ENCODE measurements at regions not wholly inside any gene's neighbourhood (a gene's known extent, or its start where the extent isn't known, plus 50 kb on each side); places are given as distances from the start of the nearest gene placed in this dataset.

DNA sequence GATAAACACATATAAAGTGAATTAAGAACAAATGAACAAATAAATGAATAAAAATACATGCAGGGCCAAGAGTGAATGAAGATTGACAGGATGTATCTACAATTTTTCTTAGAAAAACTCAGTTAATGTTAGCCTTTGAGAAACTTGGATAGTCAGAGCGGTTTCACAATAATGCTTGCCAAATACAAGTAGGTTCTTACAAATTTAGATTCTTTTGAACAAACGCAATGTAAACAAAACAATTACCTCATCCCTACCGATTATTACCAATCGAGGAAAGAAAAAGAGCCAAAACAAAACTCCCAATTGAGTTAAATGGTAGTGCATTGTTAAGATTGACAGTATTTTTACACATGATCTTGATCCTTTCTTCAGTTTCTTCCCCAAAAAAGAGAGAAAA is 176.9 kb upstream of the DEPDC1 start:
- Histone ChIP-seq H3K9ac (ENCODE audit: low read depth, low read length) (no peak overlapping the region), H3K36me3 (ENCODE audit: control insufficient read depth, insufficient read depth, low read length) (no peaks in the 10 kb centered on the region), H3K27me3 (ENCODE audit: control insufficient read depth, insufficient read depth, low read length) (no peaks in the 10 kb centered on the region), H3K27ac (ENCODE audit: low read depth, low read length) (no peak overlapping the region), H3K9me3 (ENCODE audit: control insufficient read depth, insufficient read depth, low read length) (no peaks in the 10 kb centered on the region), H3K4me3 (ENCODE audit: low read depth, low read length) (no peak overlapping the region), H3K4me1 (ENCODE audit: control insufficient read depth, insufficient read depth, low read length) (0 out of 2 replicates have a peak, but pooled peaks cover 3% of the 10 kb centered on the region)

DNA sequence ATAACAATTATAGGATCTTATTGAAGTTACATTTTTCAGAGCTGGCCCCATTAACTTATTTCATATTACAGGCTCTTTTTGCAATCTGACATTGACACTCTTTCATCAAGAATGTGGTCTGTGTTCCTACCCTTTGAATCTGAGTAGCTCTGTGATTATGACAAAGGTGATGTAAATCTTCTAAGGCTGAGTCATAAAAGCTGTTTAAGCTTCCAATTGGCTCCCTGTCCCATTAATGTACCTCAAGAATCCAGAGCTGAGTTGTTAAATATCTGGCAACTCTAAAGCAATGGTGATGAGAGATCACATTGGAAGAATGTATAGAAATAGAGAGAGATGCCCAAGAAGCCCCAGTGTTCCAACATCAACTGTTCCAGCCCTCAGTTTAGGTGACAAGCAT is 178.5 kb upstream of the DEPDC1 start:
- 0 out of 2 replicates have a peak, but pooled peaks cover 3% of the 10 kb centered on the region for H3K4me1 ChIP-seq (ENCODE audit: control insufficient read depth, insufficient read depth, low read length)
- H3K27ac ChIP-seq (ENCODE audit: low read depth, low read length): no peak overlapping the region
- H3K9ac ChIP-seq (ENCODE audit: low read depth, low read length): no peak overlapping the region
- H3K9me3 ChIP-seq (ENCODE audit: control insufficient read depth, insufficient read depth, low read length): no peaks in the 10 kb centered on the region
- no peak overlapping the region for H3K4me3 ChIP-seq (ENCODE audit: low read depth, low read length)
- H3K36me3 ChIP-seq (ENCODE audit: control insufficient read depth, insufficient read depth, low read length): no peaks in the 10 kb centered on the region
- no peaks in the 10 kb centered on the region for H3K27me3 ChIP-seq (ENCODE audit: control insufficient read depth, insufficient read depth, low read length)

DNA sequence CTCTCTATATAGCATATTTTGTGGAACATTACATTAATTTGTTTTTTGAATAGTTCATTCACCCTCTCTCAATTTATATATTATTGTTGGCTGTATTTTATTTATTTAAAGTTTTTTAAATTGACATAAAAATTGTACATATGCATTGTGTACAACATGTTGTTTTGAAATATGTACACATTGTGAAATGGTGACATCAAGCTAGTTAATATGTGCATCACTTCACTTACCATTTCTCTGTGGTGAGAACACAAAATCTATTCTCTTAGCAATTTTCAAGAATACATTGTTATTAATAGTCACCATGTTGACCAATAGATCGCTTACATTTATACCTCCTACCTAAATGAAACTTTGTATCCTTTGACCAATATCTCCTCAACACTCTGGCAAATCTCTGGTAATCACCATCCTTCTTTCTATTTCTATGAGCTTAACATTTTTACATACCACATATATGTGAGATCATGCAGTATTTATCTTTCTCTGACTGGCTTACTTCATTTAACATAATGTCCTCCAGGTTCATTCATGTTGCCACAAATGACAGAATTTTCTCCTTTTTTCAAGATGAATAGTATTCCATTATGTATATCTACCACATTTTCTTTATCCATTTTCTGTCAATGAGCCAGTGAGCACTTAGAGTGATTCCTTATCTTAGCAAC is 180.9 kb upstream of the DEPDC1 start:
- Histone ChIP-seq H3K4me3 (ENCODE audit: low read depth, low read length) (no peak overlapping the region), H3K36me3 (ENCODE audit: control insufficient read depth, insufficient read depth, low read length) (no peaks in the 10 kb centered on the region), H3K4me1 (ENCODE audit: control insufficient read depth, insufficient read depth, low read length) (0 out of 2 replicates have a peak, but pooled peaks cover 3% of the 10 kb centered on the region), H3K27me3 (ENCODE audit: control insufficient read depth, insufficient read depth, low read length) (no peaks in the 10 kb centered on the region), H3K9me3 (ENCODE audit: control insufficient read depth, insufficient read depth, low read length) (no peaks in the 10 kb centered on the region), H3K9ac (ENCODE audit: low read depth, low read length) (no peak overlapping the region), H3K27ac (ENCODE audit: low read depth, low read length) (no peak overlapping the region)

DNA sequence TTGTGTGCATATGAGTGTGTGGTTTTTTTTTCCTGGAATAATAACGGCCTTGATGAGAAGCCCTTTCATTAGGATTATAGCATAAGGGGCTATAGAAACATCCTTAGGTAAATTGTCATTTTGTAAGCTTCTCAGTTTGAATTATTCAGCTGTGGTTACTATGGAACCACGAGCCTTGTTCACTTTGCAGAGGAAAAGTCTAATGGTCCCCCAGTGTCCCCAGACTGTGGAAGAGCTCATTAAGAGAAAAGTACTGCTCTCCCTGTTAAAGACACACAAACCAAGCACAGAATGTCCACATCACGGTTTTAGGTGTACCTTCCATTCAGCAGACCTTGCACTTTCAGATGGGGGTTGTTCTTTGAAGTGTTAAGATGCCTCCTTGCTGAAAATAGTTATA is 199.3 kb upstream of the DEPDC1 start:
- H3K4me1 ChIP-seq (ENCODE audit: control insufficient read depth, insufficient read depth, low read length): no peaks in the 10 kb centered on the region
- H3K4me3 ChIP-seq (ENCODE audit: low read depth, low read length): no peak overlapping the region
- no peaks in the 10 kb centered on the region for H3K27me3 ChIP-seq (ENCODE audit: control insufficient read depth, insufficient read depth, low read length)
- no peaks in the 10 kb centered on the region for H3K9me3 ChIP-seq (ENCODE audit: control insufficient read depth, insufficient read depth, low read length)
- H3K27ac ChIP-seq (ENCODE audit: low read depth, low read length): no peak overlapping the region
- H3K36me3 ChIP-seq (ENCODE audit: control insufficient read depth, insufficient read depth, low read length): no peaks in the 10 kb centered on the region
- H3K9ac ChIP-seq (ENCODE audit: low read depth, low read length): no peak overlapping the region

DNA sequence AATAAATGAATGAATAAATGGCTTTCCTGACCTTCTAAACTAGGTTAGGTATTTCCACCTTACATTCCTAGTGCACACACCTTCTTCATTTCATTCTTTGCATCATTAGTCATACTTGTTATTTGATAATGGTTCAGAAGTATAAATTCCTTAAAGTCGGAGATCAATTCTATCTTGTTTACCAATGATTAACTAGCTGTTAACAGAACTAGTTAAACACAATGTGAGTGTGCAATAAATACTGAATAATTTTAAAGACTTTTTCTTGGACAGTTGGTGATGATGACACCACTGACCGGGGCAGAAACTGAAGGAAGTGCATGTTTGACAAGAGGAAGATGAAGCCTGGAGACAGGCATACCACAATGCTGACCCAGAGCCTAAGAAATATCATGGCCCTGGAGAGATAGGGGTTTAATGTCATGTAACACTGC is 207.1 kb upstream of the DEPDC1 start:
- H3K9me3 ChIP-seq (ENCODE audit: control insufficient read depth, insufficient read depth, low read length): 0 out of 2 replicates have a peak, but pooled peaks cover 4% of the 10 kb centered on the region
- no peaks in the 10 kb centered on the region for H3K27me3 ChIP-seq (ENCODE audit: control insufficient read depth, insufficient read depth, low read length)
- H3K9ac ChIP-seq (ENCODE audit: low read depth, low read length): no peak overlapping the region
- H3K36me3 ChIP-seq (ENCODE audit: control insufficient read depth, insufficient read depth, low read length): no peaks in the 10 kb centered on the region
- no peak overlapping the region for H3K27ac ChIP-seq (ENCODE audit: low read depth, low read length)
- H3K4me1 ChIP-seq (ENCODE audit: control insufficient read depth, insufficient read depth, low read length): no peaks in the 10 kb centered on the region
- no peak overlapping the region for H3K4me3 ChIP-seq (ENCODE audit: low read depth, low read length)

DNA sequence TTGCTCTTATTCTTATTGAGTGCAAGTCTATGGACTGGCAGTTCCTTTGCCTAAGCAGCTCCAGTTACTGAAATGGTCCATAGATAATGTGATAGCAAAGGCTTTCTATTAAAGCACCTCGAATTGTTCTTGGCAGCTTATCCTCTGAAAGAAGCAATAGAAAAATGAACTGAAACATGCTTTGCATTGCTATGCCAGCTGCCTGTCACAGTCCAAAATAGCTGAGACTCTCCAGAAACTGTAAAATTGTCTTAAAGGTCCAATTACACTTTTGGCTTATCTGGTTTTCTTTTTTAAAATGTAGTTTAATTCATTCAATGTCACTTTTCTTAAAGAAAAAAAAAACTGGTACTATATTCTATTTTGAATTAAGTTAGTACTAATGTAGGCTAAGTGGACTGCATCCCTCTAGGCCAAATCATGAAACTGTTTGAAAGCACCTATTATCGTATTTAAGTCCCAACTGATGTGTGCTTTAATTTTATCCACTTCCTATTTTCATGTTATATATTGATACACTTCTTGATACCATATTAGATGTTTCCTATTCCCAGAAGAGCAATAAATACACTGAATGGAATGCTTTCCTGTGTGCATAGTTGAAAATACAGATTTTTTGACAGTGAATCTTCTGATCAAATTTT is 208.0 kb upstream of the DEPDC1 start:
- H3K9me3 ChIP-seq (ENCODE audit: control insufficient read depth, insufficient read depth, low read length): peaks cover 8% of the 10 kb centered on the region
- H3K27ac ChIP-seq (ENCODE audit: low read depth, low read length): no peak overlapping the region
- H3K36me3 ChIP-seq (ENCODE audit: control insufficient read depth, insufficient read depth, low read length): no peaks in the 10 kb centered on the region
- H3K4me1 ChIP-seq (ENCODE audit: control insufficient read depth, insufficient read depth, low read length): no peaks in the 10 kb centered on the region
- H3K4me3 ChIP-seq (ENCODE audit: low read depth, low read length): no peak overlapping the region
- no peaks in the 10 kb centered on the region for H3K27me3 ChIP-seq (ENCODE audit: control insufficient read depth, insufficient read depth, low read length)
- H3K9ac ChIP-seq (ENCODE audit: low read depth, low read length): no peak overlapping the region

DNA sequence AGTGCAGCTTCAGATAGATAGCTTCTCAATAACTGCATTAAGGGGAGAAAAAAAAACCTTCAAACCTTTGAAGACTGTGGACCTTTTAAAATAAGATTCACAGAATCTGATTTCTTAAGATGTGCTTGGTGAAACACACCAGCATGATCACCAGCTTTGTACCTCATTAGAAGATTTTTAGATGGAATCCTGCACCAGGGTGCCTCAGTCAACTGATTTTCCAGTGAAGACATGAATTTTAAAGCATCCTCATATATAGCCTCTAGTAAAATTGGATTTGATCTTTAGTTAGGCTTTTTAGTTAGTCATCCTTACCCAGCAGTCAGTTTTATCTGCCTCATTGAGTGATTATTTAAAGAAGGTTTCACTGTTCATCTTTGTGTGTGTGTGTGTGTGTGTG is 208.6 kb upstream of the DEPDC1 start:
- H3K9me3 ChIP-seq (ENCODE audit: control insufficient read depth, insufficient read depth, low read length): peaks cover 13% of the 10 kb centered on the region
- H3K27ac ChIP-seq (ENCODE audit: low read depth, low read length): no peak overlapping the region
- no peak overlapping the region for H3K9ac ChIP-seq (ENCODE audit: low read depth, low read length)
- H3K4me1 ChIP-seq (ENCODE audit: control insufficient read depth, insufficient read depth, low read length): no peaks in the 10 kb centered on the region
- H3K27me3 ChIP-seq (ENCODE audit: control insufficient read depth, insufficient read depth, low read length): no peaks in the 10 kb centered on the region
- no peaks in the 10 kb centered on the region for H3K36me3 ChIP-seq (ENCODE audit: control insufficient read depth, insufficient read depth, low read length)
- H3K4me3 ChIP-seq (ENCODE audit: low read depth, low read length): no peak overlapping the region

DNA sequence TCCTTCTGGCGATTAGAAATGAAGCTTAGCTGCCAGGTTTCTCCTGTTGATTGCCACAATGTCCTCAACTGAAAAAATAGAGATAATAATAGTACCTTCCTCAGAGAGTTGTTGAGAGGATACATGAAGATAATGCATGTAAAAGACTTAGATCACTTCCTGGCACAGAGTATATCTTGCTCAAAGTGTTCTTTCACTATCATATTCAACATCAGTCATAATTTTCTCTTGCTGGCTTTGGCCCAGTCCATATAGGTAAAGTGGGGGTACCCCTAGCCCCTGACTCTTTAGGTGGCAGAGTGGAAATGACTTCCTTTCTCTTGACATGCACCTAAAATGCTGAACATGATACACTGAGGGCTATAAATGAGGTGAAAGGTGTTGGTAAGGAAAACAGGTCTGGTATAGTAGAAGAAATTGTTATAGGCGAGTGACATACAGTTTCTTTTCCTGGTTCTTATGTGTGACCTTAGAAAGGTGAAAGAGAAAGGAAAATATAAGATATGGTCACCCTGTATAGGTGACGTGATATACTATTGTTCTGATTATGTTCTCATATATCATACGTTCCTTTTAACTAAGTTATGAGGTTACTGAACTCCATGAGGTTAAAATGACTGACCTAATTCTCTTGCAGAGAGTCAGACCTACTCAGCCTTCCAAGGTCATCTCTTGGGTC is 209.9 kb upstream of the DEPDC1 start:
- Histone ChIP-seq H3K36me3 (ENCODE audit: control insufficient read depth, insufficient read depth, low read length) (no peaks in the 10 kb centered on the region), H3K9ac (ENCODE audit: low read depth, low read length) (no peak overlapping the region), H3K4me3 (ENCODE audit: low read depth, low read length) (no peak overlapping the region), H3K27me3 (ENCODE audit: control insufficient read depth, insufficient read depth, low read length) (no peaks in the 10 kb centered on the region), H3K4me1 (ENCODE audit: control insufficient read depth, insufficient read depth, low read length) (no peaks in the 10 kb centered on the region), H3K27ac (ENCODE audit: low read depth, low read length) (no peak overlapping the region), H3K9me3 (ENCODE audit: control insufficient read depth, insufficient read depth, low read length) (peaks cover 17% of the 10 kb centered on the region)

DNA sequence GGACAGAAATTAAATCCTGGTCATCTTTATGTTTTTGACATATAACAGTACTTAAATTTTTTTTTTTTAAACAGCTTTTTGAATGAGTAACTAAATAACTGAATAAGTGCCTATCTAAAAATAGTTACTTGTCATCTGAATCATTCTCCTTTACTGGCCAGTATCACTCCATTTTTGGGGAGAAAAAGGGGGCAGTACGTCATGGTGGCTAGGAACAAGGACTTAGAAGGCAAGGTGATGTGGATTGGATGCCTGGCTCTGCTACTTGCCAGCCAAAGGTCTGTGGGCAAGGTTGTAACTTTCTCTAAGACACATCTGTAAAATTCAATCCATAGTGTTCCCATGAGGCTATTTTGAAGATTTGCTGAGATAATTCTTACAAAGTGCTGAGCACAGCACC is 220.4 kb upstream of the DEPDC1 start:
- no peaks in the 10 kb centered on the region for H3K36me3 ChIP-seq (ENCODE audit: control insufficient read depth, insufficient read depth, low read length)
- H3K27me3 ChIP-seq (ENCODE audit: control insufficient read depth, insufficient read depth, low read length): no peaks in the 10 kb centered on the region
- H3K27ac ChIP-seq (ENCODE audit: low read depth, low read length): no peak overlapping the region
- no peak overlapping the region for H3K9ac ChIP-seq (ENCODE audit: low read depth, low read length)
- H3K4me3 ChIP-seq (ENCODE audit: low read depth, low read length): no peak overlapping the region
- no peaks in the 10 kb centered on the region for H3K4me1 ChIP-seq (ENCODE audit: control insufficient read depth, insufficient read depth, low read length)
- H3K9me3 ChIP-seq (ENCODE audit: control insufficient read depth, insufficient read depth, low read length): no peaks in the 10 kb centered on the region

DNA sequence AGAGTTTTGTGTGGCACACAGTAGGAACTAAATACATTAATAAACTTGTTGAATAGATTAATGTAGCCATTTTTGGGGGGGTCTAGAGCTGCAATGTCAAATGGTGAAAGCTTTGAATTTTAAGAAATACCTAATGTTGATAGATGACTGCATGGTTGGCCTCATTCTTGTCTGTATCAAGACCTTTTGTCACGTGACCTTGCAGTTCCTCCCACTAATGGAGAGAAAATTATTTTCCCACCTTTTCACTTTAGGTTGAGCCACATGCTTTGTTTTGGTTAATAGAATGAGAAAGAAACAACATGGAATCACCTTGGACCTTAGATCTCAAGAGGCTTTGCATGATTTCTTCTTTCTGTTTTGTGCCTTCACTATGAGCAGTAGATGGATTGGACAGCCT is 223.6 kb upstream of the DEPDC1 start:
- H3K36me3 ChIP-seq (ENCODE audit: control insufficient read depth, insufficient read depth, low read length): no peaks in the 10 kb centered on the region
- H3K27me3 ChIP-seq (ENCODE audit: control insufficient read depth, insufficient read depth, low read length): no peaks in the 10 kb centered on the region
- no peak overlapping the region for H3K27ac ChIP-seq (ENCODE audit: low read depth, low read length)
- H3K9me3 ChIP-seq (ENCODE audit: control insufficient read depth, insufficient read depth, low read length): no peaks in the 10 kb centered on the region
- no peaks in the 10 kb centered on the region for H3K4me1 ChIP-seq (ENCODE audit: control insufficient read depth, insufficient read depth, low read length)
- H3K4me3 ChIP-seq (ENCODE audit: low read depth, low read length): no peak overlapping the region
- no peak overlapping the region for H3K9ac ChIP-seq (ENCODE audit: low read depth, low read length)

DNA sequence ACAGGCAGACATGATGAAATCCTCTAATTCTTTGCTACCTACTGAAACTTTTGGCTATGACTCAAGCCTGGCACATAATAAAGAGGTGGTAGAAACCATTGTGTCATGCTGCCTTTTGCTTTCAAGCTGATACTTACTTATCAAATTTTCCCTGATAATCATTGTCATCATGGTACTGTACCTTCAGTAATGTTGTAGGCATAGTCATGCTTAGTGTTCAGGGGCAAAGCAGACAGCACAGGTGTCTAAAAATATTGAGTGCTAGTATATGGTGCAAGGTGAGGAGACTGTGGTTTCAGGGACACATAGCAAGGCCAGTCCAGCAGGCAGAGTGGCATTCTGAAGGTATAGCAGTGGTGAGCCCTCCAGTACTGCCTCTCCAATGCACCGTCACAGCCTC is 226.9 kb upstream of the DEPDC1 start:
- Histone ChIP-seq H3K9me3 (ENCODE audit: control insufficient read depth, insufficient read depth, low read length) (no peaks in the 10 kb centered on the region), H3K4me3 (ENCODE audit: low read depth, low read length) (no peak overlapping the region), H3K27ac (ENCODE audit: low read depth, low read length) (no peak overlapping the region), H3K36me3 (ENCODE audit: control insufficient read depth, insufficient read depth, low read length) (no peaks in the 10 kb centered on the region), H3K27me3 (ENCODE audit: control insufficient read depth, insufficient read depth, low read length) (no peaks in the 10 kb centered on the region), H3K9ac (ENCODE audit: low read depth, low read length) (no peak overlapping the region), H3K4me1 (ENCODE audit: control insufficient read depth, insufficient read depth, low read length) (no peaks in the 10 kb centered on the region)

All from HUES48 (cell line).